GM06990 (cell line): ENCODE measurements at regions not wholly inside any gene's neighbourhood (a gene's known extent, or its start where the extent isn't known, plus 50 kb on each side); places are given as distances from the start of the nearest gene placed in this dataset.

Experiments
- DNase-seq: peaks from one replicate; pipeline ENCODE4 v3.0.0-alpha.2; 2011; ENCODE audit not compliant: insufficient read length; ENCODE audit errors: extremely low read depth
- H3K27me3 ChIP-seq: replicated peaks from 2 replicates; pipeline ENCODE4 v1.6.0; 2011; ENCODE audit warnings: low read length; ENCODE audit not compliant: control insufficient read depth, insufficient read depth
- H3K36me3 ChIP-seq: 2 replicates; pipeline ENCODE4 v1.5.1; 2011; ENCODE audit warnings: low read length; ENCODE audit not compliant: control insufficient read depth, insufficient read depth
- H3K4me3 ChIP-seq: replicated peaks from 2 replicates; pipeline ENCODE4 v1.5.1; 2011; ENCODE audit warnings: low read depth, mild to moderate bottlenecking, control low read depth, low read length
- TF ChIP-seq, protein P1 (sequence below): IDR thresholded peaks from 2 replicates; pipeline ENCODE4 v1.5.1; 2011; ENCODE audit warnings: low read length, control low read depth, mild to moderate bottlenecking, inconsistent platforms; ENCODE audit not compliant: insufficient read depth, poor library complexity, severe bottlenecking

DNA sequence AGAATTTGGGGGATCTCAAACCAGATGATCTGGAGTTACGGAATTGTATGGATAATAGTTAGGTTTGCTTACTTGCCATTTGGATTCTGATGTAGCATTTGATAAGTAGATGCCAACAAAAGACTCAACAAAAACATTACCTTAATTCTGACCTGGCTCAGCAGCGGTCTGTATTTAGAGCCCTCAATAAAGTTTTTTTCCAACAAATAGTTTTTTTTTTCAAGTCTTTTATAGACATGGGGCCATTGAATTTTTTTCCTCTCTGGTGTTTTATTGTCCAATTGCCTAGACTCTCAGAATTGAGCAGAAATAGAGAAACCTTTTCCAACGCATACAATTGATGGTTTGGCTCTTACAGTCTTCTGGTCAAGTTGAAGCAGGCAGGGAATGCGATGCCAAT is 192.8 kb upstream of the GAS1 start:
- TF ChIP-seq, protein P1, sequence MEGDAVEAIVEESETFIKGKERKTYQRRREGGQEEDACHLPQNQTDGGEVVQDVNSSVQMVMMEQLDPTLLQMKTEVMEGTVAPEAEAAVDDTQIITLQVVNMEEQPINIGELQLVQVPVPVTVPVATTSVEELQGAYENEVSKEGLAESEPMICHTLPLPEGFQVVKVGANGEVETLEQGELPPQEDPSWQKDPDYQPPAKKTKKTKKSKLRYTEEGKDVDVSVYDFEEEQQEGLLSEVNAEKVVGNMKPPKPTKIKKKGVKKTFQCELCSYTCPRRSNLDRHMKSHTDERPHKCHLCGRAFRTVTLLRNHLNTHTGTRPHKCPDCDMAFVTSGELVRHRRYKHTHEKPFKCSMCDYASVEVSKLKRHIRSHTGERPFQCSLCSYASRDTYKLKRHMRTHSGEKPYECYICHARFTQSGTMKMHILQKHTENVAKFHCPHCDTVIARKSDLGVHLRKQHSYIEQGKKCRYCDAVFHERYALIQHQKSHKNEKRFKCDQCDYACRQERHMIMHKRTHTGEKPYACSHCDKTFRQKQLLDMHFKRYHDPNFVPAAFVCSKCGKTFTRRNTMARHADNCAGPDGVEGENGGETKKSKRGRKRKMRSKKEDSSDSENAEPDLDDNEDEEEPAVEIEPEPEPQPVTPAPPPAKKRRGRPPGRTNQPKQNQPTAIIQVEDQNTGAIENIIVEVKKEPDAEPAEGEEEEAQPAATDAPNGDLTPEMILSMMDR, result no peak
- no peak for DNase-seq
- H3K27me3 ChIP-seq, result no peaks in the 10 kb centered on the region; the same call in none of the 2 replicates
- H3K4me3 ChIP-seq, result no peak overlapping the region
- H3K36me3 ChIP-seq, result no peaks in the 10 kb centered on the region

DNA sequence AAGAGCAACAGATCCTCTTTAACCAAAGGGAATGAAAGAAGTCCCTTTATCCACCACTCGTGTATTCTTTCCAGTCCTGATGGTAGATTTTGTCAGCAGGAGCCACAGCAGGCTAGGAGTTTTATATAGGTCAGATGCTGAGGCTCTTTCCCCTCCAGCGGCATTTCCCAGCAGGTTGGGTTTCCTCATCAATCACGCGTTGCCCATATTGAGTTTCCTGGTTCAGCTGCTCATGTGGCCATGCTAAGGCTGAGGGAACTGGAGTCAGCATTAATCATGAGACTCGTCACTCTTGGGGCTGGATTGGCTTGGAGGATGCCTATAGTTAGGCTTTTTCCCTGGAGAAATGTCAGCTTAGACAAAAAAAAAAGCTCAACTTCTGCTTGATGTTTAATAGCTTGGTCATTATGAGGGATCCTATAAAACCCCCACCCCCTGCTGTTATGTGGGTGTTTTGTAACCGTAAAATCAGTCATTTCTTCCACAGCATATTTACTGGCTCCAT is 193.4 kb upstream of the GAS1 start:
- no peaks in the 10 kb centered on the region; the same call in none of the 2 replicates for H3K27me3 ChIP-seq
- DNase-seq, result no peak
- H3K4me3 ChIP-seq, result no peak overlapping the region
- TF ChIP-seq, protein P1, result no peak
- no peaks in the 10 kb centered on the region for H3K36me3 ChIP-seq

DNA sequence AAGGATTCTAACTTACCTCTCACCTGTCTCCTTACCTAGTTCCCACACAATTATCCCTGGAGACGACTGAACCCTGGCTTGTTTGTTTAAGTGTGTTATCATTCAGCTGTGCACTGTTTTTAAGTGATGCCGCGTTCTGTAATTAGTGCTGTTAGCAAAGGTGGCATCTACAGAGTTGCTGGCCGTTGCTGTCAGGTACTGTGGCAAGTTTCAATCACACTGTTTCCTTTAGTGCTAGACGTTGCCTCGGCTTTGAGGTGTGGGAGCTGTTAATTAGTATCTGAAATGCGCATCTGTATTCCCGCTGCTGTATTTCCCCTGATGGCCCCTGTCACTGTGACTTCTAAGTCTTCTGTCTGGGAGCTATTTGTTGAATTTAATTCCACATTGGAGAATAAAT is 193.8 kb upstream of the GAS1 start:
- no peaks in the 10 kb centered on the region; the same call in none of the 2 replicates for H3K27me3 ChIP-seq
- DNase-seq, result no peak
- no peak overlapping the region for H3K4me3 ChIP-seq
- no peaks in the 10 kb centered on the region for H3K36me3 ChIP-seq
- TF ChIP-seq, protein P1, result no peak

DNA sequence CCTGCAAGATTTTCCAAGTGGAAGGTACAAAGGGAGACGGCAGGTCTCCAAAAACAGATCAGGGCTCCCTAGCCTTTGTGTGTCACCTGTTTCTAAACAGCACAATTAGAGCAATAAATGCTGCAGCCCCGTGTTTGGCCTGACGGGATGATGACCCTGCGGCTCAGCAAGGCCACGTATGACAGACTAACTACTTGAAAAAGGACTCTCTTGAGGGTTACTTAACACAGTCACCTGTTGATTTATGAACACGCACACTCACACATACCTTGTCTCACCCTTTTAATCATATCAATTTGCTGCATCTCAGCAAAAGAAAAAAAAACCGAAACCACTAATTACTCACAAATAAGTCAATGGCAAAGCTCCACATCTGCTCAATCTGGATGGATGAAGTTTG is 199.6 kb upstream of the GAS1 start:
- Histone ChIP-seq H3K4me3 (no peak overlapping the region), H3K27me3 (peaks cover 3% of the 10 kb centered on the region), H3K36me3 (no peaks in the 10 kb centered on the region)
- TF ChIP-seq, protein P1, result no peak
- no peak for DNase-seq

DNA sequence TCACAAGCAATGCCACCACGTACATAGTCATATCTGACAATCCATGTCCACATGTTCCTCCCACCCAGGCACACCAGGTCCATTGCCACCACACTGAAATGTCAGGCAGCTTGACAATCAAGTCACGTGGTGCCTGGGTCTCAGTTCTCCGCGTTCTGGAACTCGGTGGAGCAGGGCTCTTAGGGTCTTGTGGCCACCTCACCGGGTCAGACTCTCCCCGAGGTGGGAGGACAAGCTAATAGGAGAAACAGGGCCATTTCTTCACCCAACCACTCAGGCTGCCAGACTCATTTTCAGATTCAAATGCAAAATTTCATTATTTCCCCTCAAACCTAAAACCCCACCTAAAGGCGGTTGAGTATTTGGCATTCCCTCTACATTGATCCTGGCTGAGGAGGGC is 200.5 kb upstream of the GAS1 start:
- H3K4me3 ChIP-seq, result no peak overlapping the region
- TF ChIP-seq, protein P1, result no peak
- DNase-seq, result no peak

DNA sequence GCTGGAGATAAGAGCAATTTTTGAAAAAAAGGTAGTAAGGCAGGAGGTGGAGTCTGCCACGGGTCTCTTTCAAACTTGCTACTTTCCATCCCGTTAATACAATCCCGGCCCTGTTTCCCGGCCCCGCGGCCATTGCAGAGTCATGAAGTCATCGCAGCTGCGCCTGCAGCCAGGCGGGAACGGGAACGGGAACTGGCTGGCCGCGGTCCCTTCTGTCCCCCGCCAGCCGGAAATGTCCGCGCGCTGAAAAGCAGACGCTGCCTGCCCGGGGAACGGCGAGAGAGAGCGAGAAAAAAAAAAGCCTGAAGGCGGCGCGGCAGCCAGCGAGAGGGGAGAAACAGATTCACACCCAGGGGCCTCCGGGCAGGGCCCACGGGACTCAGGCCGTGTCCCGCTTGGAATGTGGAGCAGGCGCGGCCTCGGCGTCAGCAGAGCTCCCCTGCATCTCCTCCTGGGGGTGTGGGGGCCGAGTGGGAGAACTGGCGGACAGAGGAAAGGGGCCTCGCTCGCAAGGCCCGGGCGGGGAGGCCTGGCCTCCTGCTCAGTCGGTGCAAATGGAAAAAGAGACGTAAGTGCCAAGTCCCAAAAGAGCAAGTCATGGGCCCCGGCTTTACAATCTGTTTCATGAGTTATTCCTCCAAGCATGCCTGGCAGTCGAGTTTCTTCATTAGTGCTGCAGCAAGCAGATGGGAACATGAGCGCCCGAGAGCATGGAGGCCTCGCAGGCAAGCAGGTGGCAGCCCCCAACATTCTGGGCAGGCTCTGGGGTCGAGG is 201.2 kb upstream of the GAS1 start:
- peaks cover 3% of the 10 kb centered on the region for H3K27me3 ChIP-seq
- no peaks in the 10 kb centered on the region for H3K36me3 ChIP-seq
- TF ChIP-seq, protein P1, result no peak
- no peak overlapping the region for H3K4me3 ChIP-seq
- DNase-seq, result no peak

More for the DNA sequence above, 200.5 kb upstream of the GAS1 start:
- Histone ChIP-seq H3K36me3 (no peaks in the 10 kb centered on the region), H3K27me3 (peaks cover 3% of the 10 kb centered on the region)
